ENCODE measurements at regions not wholly inside any gene's neighbourhood (a gene's known extent, or its start where the extent isn't known, plus 50 kb on each side); places are given as distances from the start of the nearest gene placed in this dataset.
"Not testable (repeated sequence)": the region's sequence is repeated elsewhere in the genome, so short reads cannot be mapped to it uniquely, and the experiment has no call there.

GRCh38 chr16:85225721-85226120 lies 113.4 kb upstream of the CIBAR2 start:
- DNase-seq = no peak

- no peak for DNase-seq
These were observed 115.0 kb upstream of the CIBAR2 start for GRCh38 chr16:85227084-85227945.

- no peak for DNase-seq
These were observed 115.9 kb upstream of the CIBAR2 start for GRCh38 chr16:85227946-85228862.

- DNase-seq = no peak
These were observed 116.7 kb upstream of the CIBAR2 start for GRCh38 chr16:85228970-85229430.

- no peak for DNase-seq
These were observed 117.7 kb upstream of the CIBAR2 start for GRCh38 chr16:85229869-85230462.

GRCh38 chr16:85230764-85231383 lies 118.6 kb upstream of the CIBAR2 start:
- DNase-seq = not testable (repeated sequence)

- no peak for DNase-seq
These were observed 119.7 kb upstream of the CIBAR2 start for GRCh38 chr16:85231959-85232358.

- no peak for DNase-seq
These were observed 120.3 kb upstream of the CIBAR2 start for GRCh38 chr16:85232369-85233142.

- no peak for DNase-seq
These were observed 121.2 kb upstream of the CIBAR2 start for GRCh38 chr16:85233516-85233915.

- DNase-seq = no peak
These were observed 122.3 kb upstream of the CIBAR2 start for GRCh38 chr16:85234310-85235204.

GRCh38 chr16:85235991-85236817 lies 123.9 kb upstream of the CIBAR2 start:
- no peak for DNase-seq

- no peak for DNase-seq
These were observed 124.5 kb upstream of the CIBAR2 start for GRCh38 chr16:85236818-85237150.

- no peak for DNase-seq
These were observed 125.5 kb upstream of the CIBAR2 start for GRCh38 chr16:85237817-85238216.

- DNase-seq = no peak
These were observed 126.0 kb upstream of the CIBAR2 start for GRCh38 chr16:85238233-85238647.

GRCh38 chr16:85239239-85239638 lies 127.0 kb upstream of the CIBAR2 start:
- DNase-seq = no peak

- no peak for DNase-seq
These were observed 127.6 kb upstream of the CIBAR2 start for GRCh38 chr16:85239871-85240270.

GRCh38 chr16:85240982-85241924 lies 129.0 kb upstream of the CIBAR2 start:
- no peak for DNase-seq

GRCh38 chr16:85242140-85242539 lies 129.9 kb upstream of the CIBAR2 start:
- DNase-seq = no peak

GRCh38 chr16:85243308-85243707 lies 131.0 kb upstream of the CIBAR2 start:
- DNase-seq = no peak
